Calu3 (cell line): ENCODE measurements at regions not wholly inside any gene's neighbourhood (a gene's known extent, or its start where the extent isn't known, plus 50 kb on each side); places are given as distances from the start of the nearest gene placed in this dataset.

ENCODE experiments used
- BruUV-seq: library from RNA; stranded (reverse); fragments of 400-500 nt; replicated peaks from 2 replicates; lab custom pipeline; 2021; lab: Mats Ljungman, UMichigan
- CTCF ChIA-PET: fragments of 300-600 bp; sonication (Branson Sonifier 250); formaldehyde crosslinking; loops from one replicate; lab custom pipeline; 2022; ENCODE audit warnings: antibody characterized with exemption; lab: Charles Lee
- DNase-seq: peaks from one replicate; pipeline ENCODE4 v3.0.0; 2022
- H3K27ac Mint-ChIP-seq: one replicate; pipeline ENCODE4 v1.8.0; 2022; ENCODE audit warnings: mixed read lengths; ENCODE audit not compliant: unreplicated experiment
- H3K27me3 Mint-ChIP-seq: one replicate; pipeline ENCODE4 v1.8.0; 2022; ENCODE audit warnings: mixed read lengths; ENCODE audit not compliant: unreplicated experiment
- H3K36me3 Mint-ChIP-seq: one replicate; pipeline ENCODE4 v1.8.0; 2022; ENCODE audit warnings: mild to moderate bottlenecking, moderate library complexity, mixed read lengths; ENCODE audit not compliant: insufficient read depth, unreplicated experiment
- H3K4me1 Mint-ChIP-seq: one replicate; pipeline ENCODE4 v1.8.0; 2022; ENCODE audit warnings: mild to moderate bottlenecking, low read depth, mixed read lengths; ENCODE audit not compliant: unreplicated experiment
- H3K4me3 Mint-ChIP-seq: one replicate; pipeline ENCODE4 v1.8.0; 2022; ENCODE audit warnings: mild to moderate bottlenecking, low read depth, moderate library complexity, mixed read lengths; ENCODE audit not compliant: unreplicated experiment
- H3K9me3 Mint-ChIP-seq: one replicate; pipeline ENCODE4 v1.8.0; 2022; ENCODE audit warnings: low read depth, mixed read lengths; ENCODE audit not compliant: unreplicated experiment
- intact Hi-C: fragments of 100-400 bp; cut with micrococcal nuclease; formaldehyde crosslinking; loops from one replicate; pipeline ENCODE4 v1.10.0; 2022; ENCODE audit not compliant: unreplicated experiment
- TF ChIP-seq, protein P1 (sequence below): fragments of 200-600 bp; IDR thresholded peaks from one replicate; pipeline ENCODE4 v1.8.0; 2022; ENCODE audit warnings: antibody characterized with exemption; ENCODE audit not compliant: unreplicated experiment

DNA sequence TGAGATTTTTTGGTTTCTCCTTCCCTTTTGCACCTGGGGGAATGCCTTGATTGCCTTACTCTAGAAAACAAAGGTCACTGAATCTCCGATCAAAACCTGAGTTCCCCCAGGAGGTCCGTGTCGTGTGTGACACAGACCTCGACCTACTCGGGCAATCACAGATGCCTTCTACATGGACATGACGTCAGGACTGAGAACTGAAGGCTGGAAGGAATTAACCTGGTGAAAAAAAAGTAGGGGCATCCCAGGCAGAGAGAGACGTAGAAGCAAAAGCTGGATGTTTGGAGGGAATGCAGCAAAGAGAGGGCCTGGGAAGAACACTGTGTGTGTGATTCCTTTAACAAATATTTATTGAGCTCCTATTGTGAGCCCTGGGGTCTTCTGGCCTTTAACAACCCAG lies 178.0 kb downstream of the PRDM2 start:
- H3K9me3 Mint-ChIP-seq = no peaks in the 10 kb centered on the region
- H3K27me3 Mint-ChIP-seq = no peaks in the 10 kb centered on the region
- intact Hi-C loops = no loop called here
- CTCF ChIA-PET = no interaction called here
- DNase-seq = no peak
- no peak overlapping the region for H3K27ac Mint-ChIP-seq
- TF ChIP-seq, protein P1, sequence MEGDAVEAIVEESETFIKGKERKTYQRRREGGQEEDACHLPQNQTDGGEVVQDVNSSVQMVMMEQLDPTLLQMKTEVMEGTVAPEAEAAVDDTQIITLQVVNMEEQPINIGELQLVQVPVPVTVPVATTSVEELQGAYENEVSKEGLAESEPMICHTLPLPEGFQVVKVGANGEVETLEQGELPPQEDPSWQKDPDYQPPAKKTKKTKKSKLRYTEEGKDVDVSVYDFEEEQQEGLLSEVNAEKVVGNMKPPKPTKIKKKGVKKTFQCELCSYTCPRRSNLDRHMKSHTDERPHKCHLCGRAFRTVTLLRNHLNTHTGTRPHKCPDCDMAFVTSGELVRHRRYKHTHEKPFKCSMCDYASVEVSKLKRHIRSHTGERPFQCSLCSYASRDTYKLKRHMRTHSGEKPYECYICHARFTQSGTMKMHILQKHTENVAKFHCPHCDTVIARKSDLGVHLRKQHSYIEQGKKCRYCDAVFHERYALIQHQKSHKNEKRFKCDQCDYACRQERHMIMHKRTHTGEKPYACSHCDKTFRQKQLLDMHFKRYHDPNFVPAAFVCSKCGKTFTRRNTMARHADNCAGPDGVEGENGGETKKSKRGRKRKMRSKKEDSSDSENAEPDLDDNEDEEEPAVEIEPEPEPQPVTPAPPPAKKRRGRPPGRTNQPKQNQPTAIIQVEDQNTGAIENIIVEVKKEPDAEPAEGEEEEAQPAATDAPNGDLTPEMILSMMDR = no peak
- no peaks in the 10 kb centered on the region for H3K4me1 Mint-ChIP-seq
- H3K36me3 Mint-ChIP-seq = no peaks in the 10 kb centered on the region
- H3K4me3 Mint-ChIP-seq = no peak overlapping the region
- no TSS peak for BruUV-seq

DNA sequence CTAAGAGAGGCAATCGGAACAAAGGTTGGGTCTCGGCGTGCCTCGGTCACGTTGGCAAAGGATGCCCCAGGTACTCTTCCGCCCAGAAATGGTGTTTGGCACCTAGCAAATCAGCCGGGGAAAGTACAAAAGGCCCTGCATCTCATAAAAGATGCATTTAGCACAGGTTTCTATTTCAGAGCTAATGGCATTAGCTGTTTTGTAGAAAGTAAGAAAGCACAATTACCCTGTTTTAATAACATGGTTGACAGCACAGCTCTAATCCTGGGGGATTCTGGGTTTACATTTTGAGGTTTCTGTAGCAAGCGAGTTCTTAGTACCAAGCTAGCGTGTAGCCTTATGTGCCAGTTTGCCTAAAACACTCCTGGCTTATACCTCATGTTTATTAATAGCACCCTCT lies 178.5 kb downstream of the PRDM2 start:
- DNase-seq = no peak
- intact Hi-C loops = no loop called here
- H3K36me3 Mint-ChIP-seq = no peaks in the 10 kb centered on the region
- no peaks in the 10 kb centered on the region for H3K4me1 Mint-ChIP-seq
- H3K9me3 Mint-ChIP-seq = no peaks in the 10 kb centered on the region
- H3K27ac Mint-ChIP-seq = no peak overlapping the region
- BruUV-seq = no TSS peak
- H3K27me3 Mint-ChIP-seq = no peaks in the 10 kb centered on the region
- no peak overlapping the region for H3K4me3 Mint-ChIP-seq
- TF ChIP-seq, protein P1 = no peak
- CTCF ChIA-PET = no interaction called here

DNA sequence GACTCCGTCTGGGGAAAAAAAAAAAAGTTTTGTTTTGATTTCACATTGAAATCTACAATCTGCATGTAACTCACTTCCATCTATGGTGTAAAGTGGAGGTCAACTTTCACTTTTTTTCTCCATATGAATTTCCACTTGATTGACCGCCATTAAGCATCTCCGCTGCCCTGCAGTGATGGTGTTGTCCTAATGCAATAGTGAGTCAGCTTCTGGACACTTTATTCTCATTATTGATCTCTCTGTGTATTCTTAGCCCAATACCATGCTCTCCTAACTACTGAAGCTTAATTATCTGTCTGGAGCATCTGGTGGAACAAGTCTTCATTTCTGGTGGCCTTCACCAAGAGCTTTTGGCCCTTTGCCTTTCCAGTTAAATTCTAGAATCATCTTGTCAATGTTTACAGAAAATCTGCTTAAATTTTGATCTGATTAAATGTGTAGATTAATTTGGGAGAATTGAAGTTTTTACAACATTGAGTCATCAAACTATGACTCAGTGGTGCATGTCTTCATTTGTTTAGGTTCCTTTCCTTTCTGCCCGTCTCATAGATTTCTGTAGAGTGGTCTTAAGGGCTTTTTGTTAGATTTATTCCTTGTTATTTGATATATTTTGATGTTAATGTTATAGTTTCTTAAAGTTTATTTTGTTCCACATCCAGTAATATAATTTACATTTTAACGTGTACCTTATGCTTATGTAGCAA lies 181.5 kb downstream of the PRDM2 start:
- CTCF ChIA-PET = no interaction called here
- no peak for DNase-seq
- TF ChIP-seq, protein P1 = no peak
- no TSS peak for BruUV-seq
- Mint-ChIP-seq H3K4me1 (no peaks in the 10 kb centered on the region), H3K27ac (no peak overlapping the region), H3K36me3 (no peaks in the 10 kb centered on the region), H3K9me3 (no peaks in the 10 kb centered on the region), H3K27me3 (no peaks in the 10 kb centered on the region), H3K4me3 (no peak overlapping the region)
- intact Hi-C loops = no loop called here

DNA sequence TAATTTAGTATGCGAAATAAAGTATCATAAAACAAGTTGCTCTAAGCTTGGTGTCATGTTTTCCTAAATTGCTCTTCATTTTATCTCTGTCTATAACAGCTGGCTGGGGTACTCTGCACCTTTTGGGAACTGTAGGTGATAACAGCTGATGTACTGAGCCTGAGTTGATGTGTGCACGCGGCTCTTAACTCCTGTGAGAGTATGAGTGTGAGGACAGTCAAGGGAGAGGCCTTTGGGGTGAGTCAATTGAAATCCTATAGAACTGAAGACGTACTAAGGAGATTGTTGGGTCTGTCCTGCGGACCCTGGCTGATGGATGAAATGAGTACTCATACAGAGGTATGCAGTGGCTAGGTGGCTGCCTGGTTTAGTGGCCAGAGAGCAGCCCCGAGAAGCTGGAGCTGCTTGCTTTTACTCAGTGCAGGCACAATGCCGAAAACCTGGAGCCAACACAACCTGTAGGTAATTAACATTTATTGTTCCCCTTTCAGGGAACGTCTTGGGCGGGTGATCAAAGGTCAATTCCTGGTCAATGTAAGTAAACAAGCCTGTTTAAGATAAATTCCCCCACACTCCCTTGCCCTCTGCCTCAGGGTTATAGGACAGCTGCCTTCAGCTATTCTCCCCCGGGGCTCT lies 188.5 kb downstream of the PRDM2 start:
- no peak for DNase-seq
- H3K27ac Mint-ChIP-seq = no peak overlapping the region
- peaks cover 3% of the 10 kb centered on the region for H3K9me3 Mint-ChIP-seq
- H3K4me3 Mint-ChIP-seq = no peak overlapping the region
- CTCF ChIA-PET = no interaction called here
- peaks cover 6% of the 10 kb centered on the region for H3K27me3 Mint-ChIP-seq
- BruUV-seq = no TSS peak
- intact Hi-C loops = no loop called here
- TF ChIP-seq, protein P1 = no peak
- H3K4me1 Mint-ChIP-seq = no peaks in the 10 kb centered on the region
- no peaks in the 10 kb centered on the region for H3K36me3 Mint-ChIP-seq
